IPS-NIHi11 (cell line): ENCODE measurements at regions not wholly inside any gene's neighbourhood (a gene's known extent, or its start where the extent isn't known, plus 50 kb on each side); places are given as distances from the start of the nearest gene placed in this dataset.

ENCODE experiments used
- DNase-seq: peaks from one replicate; pipeline ENCODE4 v3.0.0; 2012; ENCODE audit warnings: mixed read lengths, low spot score

DNA sequence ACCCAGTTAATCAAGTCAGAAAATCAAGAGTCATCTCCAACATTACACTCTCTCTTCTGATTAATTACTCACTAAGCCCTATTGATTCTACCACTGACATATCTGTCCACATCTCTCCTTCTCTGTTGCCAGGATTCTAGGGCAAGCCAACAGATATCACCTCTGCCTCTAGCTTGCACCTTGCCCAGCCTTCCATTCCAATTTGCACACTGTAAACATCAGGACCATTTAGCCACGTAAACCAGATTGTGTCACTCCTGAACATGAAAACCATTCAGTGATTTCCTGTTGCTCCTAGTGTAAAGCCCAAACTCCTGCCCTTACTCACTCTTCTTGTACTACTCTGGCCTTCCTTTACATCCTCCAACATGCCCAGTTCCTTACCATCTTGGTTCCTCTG, 68.0 kb upstream of the PLS3 start:
- DNase-seq, result no peak

- DNase-seq, result no peak
Measured at GRCh38 chrX:115494161-115494560, 66.8 kb upstream of the PLS3 start.

GRCh38 chrX:115499112-115499805, 61.7 kb upstream of the PLS3 start:
- DNase-seq, result no peak

DNA sequence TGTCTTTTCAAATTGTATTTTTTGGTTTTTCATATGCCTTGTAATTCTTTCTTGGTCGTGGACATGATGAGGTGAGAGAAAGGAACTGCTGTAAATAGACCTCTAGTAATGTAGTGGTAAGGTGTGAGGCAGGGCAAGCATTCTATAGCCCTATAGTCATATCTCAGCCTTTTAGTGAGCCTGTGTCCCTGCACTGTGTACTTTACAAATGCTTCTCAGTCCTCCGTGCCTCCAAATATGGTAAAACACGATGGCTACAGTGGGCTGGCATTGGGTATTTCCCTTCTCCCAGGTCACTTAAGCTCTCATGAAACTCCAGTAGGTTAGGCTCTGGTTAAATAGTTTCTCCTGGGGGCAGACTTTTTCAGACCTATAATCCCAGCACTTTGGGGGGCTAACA, 57.9 kb upstream of the PLS3 start:
- DNase-seq, result no peak

DNA sequence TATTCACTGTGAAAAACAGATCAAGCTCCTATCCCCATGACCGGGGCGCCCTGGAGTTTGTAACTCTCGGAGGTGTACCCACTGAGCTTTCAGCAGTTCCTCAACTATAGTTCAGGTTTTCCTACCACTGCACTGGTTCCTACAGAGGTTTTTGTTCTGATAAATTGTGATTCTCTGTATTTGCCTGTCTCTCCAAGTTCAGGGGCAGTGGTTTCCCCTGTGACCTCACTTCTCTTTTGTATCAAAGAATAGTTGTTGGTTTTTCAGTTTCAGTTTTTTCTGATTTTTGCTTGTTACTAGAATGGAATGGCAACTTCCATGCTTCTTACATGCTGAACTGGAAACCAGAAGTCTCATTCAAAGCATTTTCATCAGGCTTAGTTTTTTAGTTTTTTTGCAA, 56.8 kb upstream of the PLS3 start:
- DNase-seq, result no peak
